OCI-LY3 (cell line): ENCODE measurements at regions not wholly inside any gene's neighbourhood (a gene's known extent, or its start where the extent isn't known, plus 50 kb on each side); places are given as distances from the start of the nearest gene placed in this dataset.
A peak's percentile ranks its signal among the peaks of the same experiment; 100 is the strongest.

Source experiments
- H2AFZ ChIP-seq: fragments of 200-600, 300-600 bp; shearing (Covaris generic); 2 replicates; pipeline ENCODE4 v1.6.0; 2014; ENCODE audit warnings: antibody characterized with exemption, low read depth, low read length
- H3K27ac ChIP-seq: fragments of 200-600, 300-600 bp; sonication (generic); 2 replicates; pipeline ENCODE4 v1.5.1; 2014; ENCODE audit warnings: mild to moderate bottlenecking, low read length, moderate library complexity, mixed read lengths
- H3K27me3 ChIP-seq: fragments of 200-600, 300-600 bp; sonication (generic); 2 replicates; pipeline ENCODE4 v1.6.1; 2014; ENCODE audit warnings: low read depth, low read length, mixed read lengths
- H3K36me3 ChIP-seq: fragments of 200-600, 300-600 bp; sonication (generic); replicated peaks from 2 replicates; pipeline ENCODE3; 2014; ENCODE audit warnings: low read depth, low read length, mixed read lengths
- H3K4me1 ChIP-seq: fragments of 300-600, 200-600 bp; sonication (generic); 2 replicates; pipeline ENCODE4 v1.6.1; 2014; ENCODE audit warnings: low read length, mixed read lengths
- H3K4me2 ChIP-seq: fragments of 200-600, 300-600 bp; sonication (generic); 2 replicates; pipeline ENCODE4 v1.6.1; 2014; ENCODE audit warnings: low read length, mixed read lengths
- H3K4me3 ChIP-seq: fragments of 300-600, 200-600 bp; sonication (generic); 2 replicates; pipeline ENCODE4 v1.5.1; 2014; ENCODE audit warnings: antibody characterized with exemption, mild to moderate bottlenecking, low read length, moderate library complexity
- H3K79me2 ChIP-seq: fragments of 300-600, 200-600 bp; shearing (Covaris generic); 2 replicates; pipeline ENCODE4 v1.6.1; 2014; ENCODE audit warnings: mild to moderate bottlenecking, low read length, mixed read lengths
- H3K9ac ChIP-seq: fragments of 300-600, 200-600 bp; shearing (Covaris generic); 2 replicates; pipeline ENCODE4 v1.6.0; 2014; ENCODE audit warnings: mild to moderate bottlenecking, low read length, moderate library complexity
- H3K9me3 ChIP-seq: fragments of 200-600, 300-600 bp; shearing (Covaris generic); 2 replicates; pipeline ENCODE4 v1.6.1; 2014; ENCODE audit warnings: low read length, mixed read lengths; ENCODE audit not compliant: insufficient read depth
- H4K20me1 ChIP-seq: fragments of 200-600, 300-600 bp; sonication (generic); 2 replicates; pipeline ENCODE4 v1.6.1; 2016; ENCODE audit warnings: low read length, mixed read lengths; ENCODE audit not compliant: insufficient read depth
- CTCF ChIP-seq: fragments of 200-600, 300-600 bp; sonication (generic); IDR thresholded peaks from 2 replicates; pipeline ENCODE4 v1.5.1; 2014; ENCODE audit warnings: antibody characterized with exemption, low read length, low read depth
- EZH2phosphoT487 ChIP-seq: fragments of 200-600 bp; shearing (Covaris generic); IDR thresholded peaks from 2 replicates; pipeline ENCODE4 v1.6.1; 2018; ENCODE audit warnings: antibody characterized with exemption, mixed run types, low read depth

- no peak for TF ChIP-seq CTCF
- TF ChIP-seq EZH2phosphoT487 = no peak
- no peaks in the 10 kb centered on the region for H3K9me3 ChIP-seq
- peak overlapping the region; percentile 43 for H3K27ac ChIP-seq
- peak overlapping the region; percentile 27 for H3K4me2 ChIP-seq
- no peaks in the 10 kb centered on the region for H3K36me3 ChIP-seq
- no peak overlapping the region for H2AFZ ChIP-seq
- H4K20me1 ChIP-seq = no peaks in the 10 kb centered on the region
- no peak overlapping the region for H3K4me3 ChIP-seq
- H3K4me1 ChIP-seq = peaks cover 13% of the 10 kb centered on the region
- H3K27me3 ChIP-seq = no peaks in the 10 kb centered on the region
- H3K9ac ChIP-seq = no peak overlapping the region
- no peaks in the 10 kb centered on the region for H3K79me2 ChIP-seq
Observed at GRCh38 chr2:66032226-66032775, 402.6 kb upstream of the MEIS1 start.

GRCh38 chr2:66031236-66031635, 403.7 kb upstream of the MEIS1 start:
- H3K4me2 ChIP-seq = no peak overlapping the region
- no peaks in the 10 kb centered on the region for H3K79me2 ChIP-seq
- H3K9me3 ChIP-seq = no peaks in the 10 kb centered on the region
- no peaks in the 10 kb centered on the region for H3K36me3 ChIP-seq
- no peak overlapping the region for H3K27ac ChIP-seq
- no peak overlapping the region for H3K4me3 ChIP-seq
- no peak overlapping the region for H2AFZ ChIP-seq
- H3K9ac ChIP-seq = no peak overlapping the region
- no peaks in the 10 kb centered on the region for H4K20me1 ChIP-seq
- H3K4me1 ChIP-seq = peaks cover 13% of the 10 kb centered on the region
- H3K27me3 ChIP-seq = no peaks in the 10 kb centered on the region
- TF ChIP-seq EZH2phosphoT487 (no peak), CTCF (no peak)

- Histone ChIP-seq H3K9me3 (no peaks in the 10 kb centered on the region), H3K4me1 (peaks cover 13% of the 10 kb centered on the region), H3K27me3 (no peaks in the 10 kb centered on the region), H4K20me1 (no peaks in the 10 kb centered on the region), H2AFZ (no peak overlapping the region), H3K36me3 (no peaks in the 10 kb centered on the region), H3K4me2 (no peak overlapping the region), H3K4me3 (no peak overlapping the region), H3K79me2 (no peaks in the 10 kb centered on the region), H3K27ac (no peak overlapping the region), H3K9ac (no peak overlapping the region)
- TF ChIP-seq EZH2phosphoT487 = no peak
- no peak for TF ChIP-seq CTCF
Observed at GRCh38 chr2:66030553-66030952, 404.4 kb upstream of the MEIS1 start.

GRCh38 chr2:66024391-66024790, 410.5 kb upstream of the MEIS1 start:
- H3K9ac ChIP-seq = no peak overlapping the region
- no peak overlapping the region for H3K4me2 ChIP-seq
- no peak overlapping the region for H3K4me3 ChIP-seq
- no peaks in the 10 kb centered on the region for H3K9me3 ChIP-seq
- no peak overlapping the region for H2AFZ ChIP-seq
- no peaks in the 10 kb centered on the region for H4K20me1 ChIP-seq
- H3K36me3 ChIP-seq = no peaks in the 10 kb centered on the region
- H3K79me2 ChIP-seq = no peaks in the 10 kb centered on the region
- no peaks in the 10 kb centered on the region for H3K27me3 ChIP-seq
- no peaks in the 10 kb centered on the region for H3K4me1 ChIP-seq
- TF ChIP-seq CTCF = no peak
- no peak for TF ChIP-seq EZH2phosphoT487
- no peak overlapping the region for H3K27ac ChIP-seq
